GM12873 (cell line): ENCODE measurements at regions not wholly inside any gene's neighbourhood (a gene's known extent, or its start where the extent isn't known, plus 50 kb on each side); places are given as distances from the start of the nearest gene placed in this dataset.

Source experiments
- CTCF ChIP-seq: IDR thresholded peaks from 2 replicates; pipeline ENCODE4 v1.5.1; 2012; ENCODE audit warnings: low read depth, mild to moderate bottlenecking, moderate library complexity, low read length, control low read depth; ENCODE audit not compliant: insufficient read depth; ENCODE audit errors: missing control alignments

- TF ChIP-seq CTCF: no peak
Measured at GRCh38 chr11:28877340-28877739, 769.2 kb downstream of the METTL15 start.

GRCh38 chr11:28874706-28875105, 766.5 kb downstream of the METTL15 start:
- no peak for TF ChIP-seq CTCF

- TF ChIP-seq CTCF: no peak
Measured at GRCh38 chr11:28871090-28871489, 762.9 kb downstream of the METTL15 start.

- TF ChIP-seq CTCF: no peak
Measured at GRCh38 chr11:28863422-28863821, 755.2 kb downstream of the METTL15 start.

- TF ChIP-seq CTCF: no peak
Measured at GRCh38 chr11:28860893-28861292, 752.7 kb downstream of the METTL15 start.

- TF ChIP-seq CTCF: no peak
Measured at GRCh38 chr11:28858076-28858475, 749.9 kb downstream of the METTL15 start.

GRCh38 chr11:28849053-28849452, 740.9 kb downstream of the METTL15 start:
- no peak for TF ChIP-seq CTCF
